Kidney (tissue), 13 donors: ENCODE measurements at regions not wholly inside any gene's neighbourhood (a gene's known extent, or its start where the extent isn't known, plus 50 kb on each side); places are given as distances from the start of the nearest gene placed in this dataset.
A peak's percentile ranks its signal among the peaks of the same experiment; 100 is the strongest.

ENCODE experiments used
- DNase-seq, 5 donors: peaks; one replicate each; pipeline ENCODE4 v3.0.0-alpha.2; 2013 to 2020
- FAIRE-seq: peaks from 2 replicates; lab custom pipeline; 2012; peaks lifted over from hg19 to GRCh38; lab: Jason Lieb, UNC
- H3K27ac ChIP-seq, 2 donors: one replicate each; pipeline ENCODE4 v1.7.0; 2013; ENCODE audit warnings: low read depth in 2 of 2, low read length in 2 of 2, inconsistent platforms in 1 of 2
- H3K27me3 ChIP-seq: one replicate; pipeline ENCODE4 v1.7.1; 2013; ENCODE audit warnings: low read length, inconsistent platforms; ENCODE audit not compliant: control insufficient read depth, insufficient read depth
- H3K36me3 ChIP-seq, 3 donors: one replicate each; pipeline versions ENCODE4 v1.7.0 to v1.7.1; 2013; ENCODE audit warnings: low read length in 3 of 3, control low read depth in 1 of 3, inconsistent platforms in 1 of 3; ENCODE audit not compliant: insufficient read depth in 3 of 3, control insufficient read depth in 2 of 3
- H3K4me1 ChIP-seq, 3 donors: one replicate each; pipeline versions ENCODE4 v1.7.0 to v1.7.1; 2013; ENCODE audit warnings: low read length in 3 of 3, inconsistent platforms in 1 of 3, low read depth in 1 of 3; ENCODE audit not compliant: control insufficient read depth in 2 of 3, insufficient read depth in 2 of 3
- H3K4me3 ChIP-seq, 3 donors: one replicate each; pipeline versions ENCODE4 v1.7.0 to v1.8.1; 2013; ENCODE audit warnings: low read length in 3 of 3, control low read depth in 1 of 3, inconsistent platforms in 1 of 3
- H3K9ac ChIP-seq, 3 donors: one replicate each; pipeline versions ENCODE4 v1.7.0 to v1.7.1; 2013; ENCODE audit warnings: low read length in 3 of 3, control low read depth in 1 of 3, inconsistent platforms in 1 of 3
- H3K9me3 ChIP-seq, 3 donors: one replicate each; pipeline versions ENCODE4 v1.7.0 to v1.7.1; 2013; ENCODE audit warnings: low read length in 3 of 3, control low read depth in 1 of 3, inconsistent platforms in 1 of 3; ENCODE audit not compliant: control insufficient read depth in 2 of 3, insufficient read depth in 1 of 3
- intact Hi-C: fragments of 100-400 bp; cut with DNase I; formaldehyde crosslinking; loops from one replicate; pipeline ENCODE4 v1.11.1; 2022
- TF ChIP-seq, protein P1 (sequence below): IDR thresholded peaks from 3 replicates; pipeline ENCODE4 v1.5.1; 2012; ENCODE audit warnings: mild to moderate bottlenecking, moderate library complexity, borderline replicate concordance; ENCODE audit not compliant: insufficient read depth; ENCODE audit errors: extremely low read depth
- donor health status: control.
- donor health status: control.
- donor health status: control.
- donor health status: control.
- donor health status: control.
- donor health status: DM: yes; HTN: yes; CAD: no.
- donor health status: Normal renal cell carcinoma (clear cell type).

GRCh38 chr16:48445782-48446533 is 60.7 kb upstream of the SIAH1 start:
- H3K9me3 ChIP-seq: no peaks in the 10 kb centered on the region
- DNase-seq (no peak), FAIRE-seq (no peak)
- H3K27me3 ChIP-seq: no peaks in the 10 kb centered on the region
- TF ChIP-seq, protein P1, sequence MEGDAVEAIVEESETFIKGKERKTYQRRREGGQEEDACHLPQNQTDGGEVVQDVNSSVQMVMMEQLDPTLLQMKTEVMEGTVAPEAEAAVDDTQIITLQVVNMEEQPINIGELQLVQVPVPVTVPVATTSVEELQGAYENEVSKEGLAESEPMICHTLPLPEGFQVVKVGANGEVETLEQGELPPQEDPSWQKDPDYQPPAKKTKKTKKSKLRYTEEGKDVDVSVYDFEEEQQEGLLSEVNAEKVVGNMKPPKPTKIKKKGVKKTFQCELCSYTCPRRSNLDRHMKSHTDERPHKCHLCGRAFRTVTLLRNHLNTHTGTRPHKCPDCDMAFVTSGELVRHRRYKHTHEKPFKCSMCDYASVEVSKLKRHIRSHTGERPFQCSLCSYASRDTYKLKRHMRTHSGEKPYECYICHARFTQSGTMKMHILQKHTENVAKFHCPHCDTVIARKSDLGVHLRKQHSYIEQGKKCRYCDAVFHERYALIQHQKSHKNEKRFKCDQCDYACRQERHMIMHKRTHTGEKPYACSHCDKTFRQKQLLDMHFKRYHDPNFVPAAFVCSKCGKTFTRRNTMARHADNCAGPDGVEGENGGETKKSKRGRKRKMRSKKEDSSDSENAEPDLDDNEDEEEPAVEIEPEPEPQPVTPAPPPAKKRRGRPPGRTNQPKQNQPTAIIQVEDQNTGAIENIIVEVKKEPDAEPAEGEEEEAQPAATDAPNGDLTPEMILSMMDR: no peak
- H3K4me1 ChIP-seq: peaks cover 0 to 6% (median 0%) of the 10 kb centered on the region in 3 donors
- no peak overlapping the region for H3K4me3 ChIP-seq
- H3K36me3 ChIP-seq: no peaks in the 10 kb centered on the region
- H3K27ac ChIP-seq: no peak overlapping the region
- no peak overlapping the region for H3K9ac ChIP-seq
- intact Hi-C loops: no loop called here

- Histone ChIP-seq H3K27ac (peak overlapping the region; percentile 54 to 82), H3K9ac (no peak overlapping the region), H3K4me3 (no peak overlapping the region), H3K9me3 (no peaks in the 10 kb centered on the region), H3K27me3 (no peaks in the 10 kb centered on the region), H3K4me1 (peaks cover 0 to 6% (median 0%) of the 10 kb centered on the region in 3 donors), H3K36me3 (no peaks in the 10 kb centered on the region)
- intact Hi-C loops: no loop called here
- no peak for FAIRE-seq
- TF ChIP-seq, protein P1: no peak
- peak in 2 of 5 donors; percentile 57 to 65 for DNase-seq
These were observed 59.4 kb upstream of the SIAH1 start for GRCh38 chr16:48444574-48444973.

DNA sequence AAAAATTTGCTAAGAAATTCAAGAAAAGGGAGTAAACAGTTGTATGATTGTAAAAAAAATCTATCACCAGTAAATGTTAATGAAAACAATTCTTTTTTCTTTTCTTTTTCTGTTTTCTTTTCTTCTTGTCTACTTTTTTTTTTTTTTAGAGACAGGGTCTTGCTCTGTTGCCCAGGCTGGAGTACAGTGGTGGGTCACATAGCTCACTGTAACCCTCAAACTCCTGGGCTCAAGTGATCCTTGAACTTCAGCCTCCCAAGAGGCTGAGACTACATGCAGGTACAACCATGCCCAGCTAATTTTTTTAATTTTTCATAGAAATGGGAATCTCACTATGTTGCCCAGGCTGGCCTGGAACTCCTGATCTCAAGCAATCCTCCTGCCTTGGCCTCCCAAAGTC is 57.2 kb upstream of the SIAH1 start:
- Histone ChIP-seq H3K4me3 (no peak overlapping the region), H3K36me3 (no peaks in the 10 kb centered on the region), H3K9me3 (no peaks in the 10 kb centered on the region), H3K27me3 (no peaks in the 10 kb centered on the region), H3K4me1 (peaks cover 0 to 6% (median 0%) of the 10 kb centered on the region in 3 donors), H3K9ac (no peak overlapping the region), H3K27ac (no peak overlapping the region)
- FAIRE-seq (no peak), DNase-seq (no peak)
- TF ChIP-seq, protein P1: no peak
- intact Hi-C loops: no loop called here

GRCh38 chr16:48441863-48442279 is 56.7 kb upstream of the SIAH1 start:
- no peaks in the 10 kb centered on the region for H3K9me3 ChIP-seq
- intact Hi-C loops: no loop called here
- no peaks in the 10 kb centered on the region for H3K36me3 ChIP-seq
- no peak overlapping the region for H3K27ac ChIP-seq
- FAIRE-seq (no peak), DNase-seq (no peak)
- no peaks in the 10 kb centered on the region for H3K27me3 ChIP-seq
- peaks cover 0 to 6% (median 0%) of the 10 kb centered on the region in 3 donors for H3K4me1 ChIP-seq
- H3K4me3 ChIP-seq: no peak overlapping the region
- H3K9ac ChIP-seq: no peak overlapping the region
- TF ChIP-seq, protein P1: no peak
